ENCODE measurements at regions not wholly inside any gene's neighbourhood (a gene's known extent, or its start where the extent isn't known, plus 50 kb on each side); places are given as distances from the start of the nearest gene placed in this dataset.

- no peak for TF ChIP-seq CTCF (IDR thresholded peaks at IDR 0.05; ENCODE audit: low read depth, low read length, missing control alignments)
- no peak for DNase-seq (ENCODE audit: low read depth)
- H3K4me3 ChIP-seq (ENCODE audit: low read depth, low read length) = no peak overlapping the region
- in situ Hi-C loops (cut with HindIII; ENCODE audit: low sequenced_read_pairs) = no loop called here
Measured at GRCh38 chr5:109981979-109982378, 292.3 kb downstream of the MAN2A1 start.

GRCh38 chr5:109982966-109983534, 293.3 kb downstream of the MAN2A1 start:
- no peak overlapping the region for H3K4me3 ChIP-seq (ENCODE audit: low read depth, low read length)
- no peak for DNase-seq (ENCODE audit: low read depth)
- in situ Hi-C loops (cut with HindIII; ENCODE audit: low sequenced_read_pairs) = no loop called here
- TF ChIP-seq CTCF (IDR thresholded peaks at IDR 0.05; ENCODE audit: low read depth, low read length, missing control alignments) = no peak

- H3K4me3 ChIP-seq (ENCODE audit: low read depth, low read length) = no peak overlapping the region
- no peak for TF ChIP-seq CTCF (IDR thresholded peaks at IDR 0.05; ENCODE audit: low read depth, low read length, missing control alignments)
- DNase-seq (ENCODE audit: low read depth) = no peak
- in situ Hi-C loops (cut with HindIII; ENCODE audit: low sequenced_read_pairs) = no loop called here
Measured at GRCh38 chr5:109986726-109987125, 297.0 kb downstream of the MAN2A1 start.

- DNase-seq (ENCODE audit: low read depth) = no peak
- H3K4me3 ChIP-seq (ENCODE audit: low read depth, low read length) = no peak overlapping the region
- in situ Hi-C loops (cut with HindIII; ENCODE audit: low sequenced_read_pairs) = no loop called here
- TF ChIP-seq CTCF (IDR thresholded peaks at IDR 0.05; ENCODE audit: low read depth, low read length, missing control alignments) = no peak
Measured at GRCh38 chr5:109987355-109987754, 297.6 kb downstream of the MAN2A1 start.

GRCh38 chr5:109987970-109988369, 298.2 kb downstream of the MAN2A1 start:
- H3K4me3 ChIP-seq (ENCODE audit: low read depth, low read length) = no peak overlapping the region
- in situ Hi-C loops (cut with HindIII; ENCODE audit: low sequenced_read_pairs) = no loop called here
- no peak for DNase-seq (ENCODE audit: low read depth)
- no peak for TF ChIP-seq CTCF (IDR thresholded peaks at IDR 0.05; ENCODE audit: low read depth, low read length, missing control alignments)

GRCh38 chr5:109989161-109989560, 299.4 kb downstream of the MAN2A1 start:
- H3K4me3 ChIP-seq (ENCODE audit: low read depth, low read length) = no peak overlapping the region
- no peak for DNase-seq (ENCODE audit: low read depth)
- TF ChIP-seq CTCF (IDR thresholded peaks at IDR 0.05; ENCODE audit: low read depth, low read length, missing control alignments) = no peak
- in situ Hi-C loops (cut with HindIII; ENCODE audit: low sequenced_read_pairs) = no loop called here

Measured in astrocyte of the cerebellum (primary cell).